LNCAP (cell line): ENCODE measurements at regions not wholly inside any gene's neighbourhood (a gene's known extent, or its start where the extent isn't known, plus 50 kb on each side); places are given as distances from the start of the nearest gene placed in this dataset.

Source experiments
- CTCF ChIP-seq: fragments of 450-650 bp; IDR thresholded peaks from 2 replicates; pipeline ENCODE4 v1.5.1; 2017; ENCODE audit warnings: mild to moderate bottlenecking

- no peak for TF ChIP-seq CTCF
Measured at GRCh38 chr12:30219047-30219446, 435.3 kb upstream of the TMTC1 start.

- TF ChIP-seq CTCF = no peak
Measured at GRCh38 chr12:30218073-30218472, 434.3 kb upstream of the TMTC1 start.

- no peak for TF ChIP-seq CTCF
Measured at GRCh38 chr12:30213166-30213565, 429.4 kb upstream of the TMTC1 start.

- TF ChIP-seq CTCF = no peak
Measured at GRCh38 chr12:30211743-30212142, 428.0 kb upstream of the TMTC1 start.

GRCh38 chr12:30203981-30204380 is 420.2 kb upstream of the TMTC1 start:
- TF ChIP-seq CTCF = no peak

GRCh38 chr12:30202521-30203254 is 418.9 kb upstream of the TMTC1 start:
- TF ChIP-seq CTCF = no peak

GRCh38 chr12:30201301-30202160 is 417.8 kb upstream of the TMTC1 start:
- no peak for TF ChIP-seq CTCF
